Fibroblast of skin of abdomen (primary cell): ENCODE measurements at regions not wholly inside any gene's neighbourhood (a gene's known extent, or its start where the extent isn't known, plus 50 kb on each side); places are given as distances from the start of the nearest gene placed in this dataset.
"Not testable (repeated sequence)": the region's sequence is repeated elsewhere in the genome, so short reads cannot be mapped to it uniquely, and the experiment has no call there.

Experiments
- DNase-seq: peaks from one replicate; pipeline ENCODE4 v3.0.0-alpha.2; 2013

DNA sequence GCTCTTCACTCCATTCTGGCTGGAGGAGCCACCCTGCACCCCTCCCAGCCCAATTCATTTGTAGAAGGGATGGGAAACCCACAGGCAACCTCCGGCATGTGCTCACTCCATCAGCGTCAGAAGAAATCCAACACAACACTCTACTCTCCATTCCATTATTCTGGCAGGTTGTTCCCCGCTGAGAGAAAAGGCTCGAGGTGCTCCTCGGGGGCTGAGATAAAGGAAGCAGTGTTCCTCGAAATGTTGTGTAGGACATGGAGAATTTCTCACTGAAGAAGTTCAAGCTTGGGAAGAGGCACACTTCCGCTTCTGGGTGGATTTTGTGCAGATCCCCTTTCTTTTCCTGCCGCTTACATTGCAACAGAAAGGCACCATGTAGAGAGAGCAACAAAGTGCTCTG, 355.0 kb upstream of the CFAP20DC start:
- no peak for DNase-seq

DNA sequence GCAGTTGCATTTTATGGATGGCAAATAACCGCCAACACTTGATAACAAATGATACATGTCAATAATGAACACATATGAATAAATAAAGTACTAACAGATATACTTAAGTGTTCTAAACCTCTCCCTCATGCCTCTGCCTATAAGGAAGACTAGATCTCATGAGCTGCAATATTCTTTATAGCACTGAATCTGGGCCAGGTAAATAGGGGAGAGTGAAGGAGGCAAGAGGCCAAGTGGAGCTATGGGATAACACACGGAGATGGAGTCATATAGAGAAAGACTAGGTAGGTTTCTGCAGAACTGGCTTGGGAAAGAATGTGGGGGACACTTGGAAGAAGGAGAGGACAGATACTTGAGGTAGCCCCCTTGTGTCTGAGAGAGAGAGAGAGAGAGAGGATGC, 354.2 kb upstream of the CFAP20DC start:
- DNase-seq: no peak

DNA sequence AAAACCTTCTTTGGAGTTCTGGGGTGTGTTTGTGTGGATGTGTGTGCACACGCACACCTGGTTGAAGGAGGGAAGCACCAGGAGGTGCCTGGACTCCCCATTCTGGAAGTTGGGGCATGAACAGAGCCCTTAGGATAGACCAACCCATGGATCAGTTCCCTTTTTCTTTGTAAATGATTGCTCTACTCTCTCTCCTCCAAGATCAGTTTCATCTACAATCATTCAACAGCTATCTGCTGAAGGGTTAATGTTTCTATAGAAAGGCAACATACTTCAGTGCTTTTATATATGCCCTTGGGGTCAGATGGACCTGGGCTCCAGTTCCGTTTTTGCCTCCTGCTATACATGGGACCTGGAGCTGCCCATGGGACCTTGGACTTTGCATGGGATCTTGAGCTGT, 352.1 kb upstream of the CFAP20DC start:
- DNase-seq: no peak

DNA sequence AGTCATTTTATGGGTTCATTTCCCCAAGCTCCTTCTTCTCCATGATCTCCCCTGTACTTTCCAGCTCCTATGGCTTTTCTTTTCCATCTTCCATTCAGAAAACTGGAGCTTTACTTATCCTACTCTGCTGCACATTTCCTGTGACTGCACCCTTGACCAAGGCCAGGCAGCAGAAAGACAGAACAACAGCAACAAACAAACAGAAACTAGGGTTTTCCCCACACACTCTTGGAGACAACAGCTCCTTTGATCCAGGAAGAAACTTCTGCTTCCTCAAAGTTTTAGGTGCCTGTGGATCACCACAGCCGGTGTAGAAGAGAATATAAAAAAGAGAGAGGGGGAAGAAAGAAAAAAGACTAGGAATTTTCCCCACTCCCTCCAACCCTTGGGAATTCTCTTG, 342.3 kb upstream of the CFAP20DC start:
- no peak for DNase-seq

DNA sequence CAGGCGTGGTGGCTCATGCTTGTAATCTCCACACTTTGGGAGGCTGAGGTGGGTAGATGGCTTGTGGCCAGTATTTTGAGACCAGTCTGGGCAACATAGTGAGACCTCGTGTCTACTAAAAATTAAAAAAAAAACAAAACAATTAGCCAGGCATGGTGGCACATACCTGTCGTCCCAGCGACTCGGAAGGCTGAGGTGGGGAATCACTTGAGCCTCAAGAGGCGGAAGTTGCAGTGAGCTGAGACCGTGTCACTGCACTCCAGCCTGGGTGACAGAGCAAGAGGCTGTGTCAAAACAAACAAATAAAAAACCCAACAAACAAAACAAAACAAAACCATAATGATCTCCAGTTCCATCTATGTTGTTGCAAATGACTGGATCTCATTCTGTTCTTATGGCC, 341.3 kb upstream of the CFAP20DC start:
- no peak for DNase-seq

DNA sequence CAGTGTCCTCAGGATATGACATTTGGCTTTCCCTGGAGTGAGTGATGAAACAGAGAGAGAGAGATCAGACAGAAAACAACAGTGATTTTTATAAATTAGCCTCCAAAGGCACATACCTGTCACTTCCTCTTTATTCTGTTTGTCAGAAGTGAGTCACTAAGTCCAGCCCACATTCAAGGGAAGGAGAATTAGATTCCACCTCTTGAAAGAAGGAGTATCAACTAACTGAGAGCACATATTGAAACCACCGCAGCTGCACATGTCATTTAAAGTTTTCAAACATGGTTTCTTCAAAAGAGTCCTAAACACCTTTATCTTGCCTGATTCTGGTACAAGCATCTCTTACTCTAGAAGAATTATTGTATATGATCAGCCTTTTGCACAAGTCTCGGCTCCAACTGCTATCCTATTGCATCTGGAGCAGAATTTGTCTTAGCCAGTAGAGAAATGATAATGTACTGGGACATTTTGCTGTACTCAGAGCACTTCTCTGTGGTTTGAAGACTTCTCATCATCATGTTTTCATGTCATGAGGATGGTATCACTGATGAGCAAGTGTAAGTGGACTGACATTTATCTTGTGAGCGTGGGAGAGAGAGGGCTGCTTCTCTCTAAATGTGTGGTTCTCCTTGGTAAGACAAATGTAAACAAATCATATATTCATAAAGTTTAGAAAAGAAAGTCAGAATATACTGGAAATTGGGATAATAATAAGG, 338.9 kb upstream of the CFAP20DC start:
- DNase-seq: no peak

DNA sequence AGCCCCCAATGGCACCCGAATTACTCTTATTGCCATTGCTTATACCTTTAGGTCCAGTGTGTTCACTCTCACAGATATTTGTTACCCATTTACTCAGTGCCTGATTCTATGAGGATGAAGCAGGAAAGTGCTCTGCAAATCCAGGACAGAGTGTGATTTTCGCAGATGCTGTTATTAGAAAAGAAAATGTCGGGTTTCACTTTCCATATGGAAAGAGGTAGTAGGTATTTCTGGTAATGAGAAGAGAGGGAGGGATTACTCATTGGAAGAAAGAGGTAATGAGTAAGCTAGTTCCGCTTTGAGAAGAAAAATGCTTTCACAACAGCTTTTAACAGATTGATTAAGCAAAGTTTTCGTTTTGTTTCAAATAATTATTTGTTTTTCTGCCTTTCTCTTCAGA, 336.3 kb upstream of the CFAP20DC start:
- DNase-seq: no peak

DNA sequence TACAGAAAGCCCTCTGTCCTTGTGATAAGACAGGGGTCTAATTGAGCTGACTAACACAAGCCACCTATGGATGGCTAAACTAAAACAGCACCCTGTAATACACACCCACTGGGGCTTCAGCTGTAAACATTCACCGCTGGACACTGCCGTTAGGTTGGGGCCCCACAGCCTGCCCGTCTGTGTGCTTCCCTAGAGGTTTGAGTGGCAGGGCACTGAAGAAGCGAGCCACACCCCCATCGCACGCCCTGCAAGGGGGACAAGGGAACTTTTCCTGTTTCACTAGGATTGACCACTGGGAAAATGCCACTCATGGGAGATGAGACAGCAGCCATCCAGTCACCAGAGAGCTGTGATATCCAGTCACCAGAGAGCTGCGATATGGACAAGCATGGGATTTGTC, 335.7 kb upstream of the CFAP20DC start:
- no peak for DNase-seq

DNA sequence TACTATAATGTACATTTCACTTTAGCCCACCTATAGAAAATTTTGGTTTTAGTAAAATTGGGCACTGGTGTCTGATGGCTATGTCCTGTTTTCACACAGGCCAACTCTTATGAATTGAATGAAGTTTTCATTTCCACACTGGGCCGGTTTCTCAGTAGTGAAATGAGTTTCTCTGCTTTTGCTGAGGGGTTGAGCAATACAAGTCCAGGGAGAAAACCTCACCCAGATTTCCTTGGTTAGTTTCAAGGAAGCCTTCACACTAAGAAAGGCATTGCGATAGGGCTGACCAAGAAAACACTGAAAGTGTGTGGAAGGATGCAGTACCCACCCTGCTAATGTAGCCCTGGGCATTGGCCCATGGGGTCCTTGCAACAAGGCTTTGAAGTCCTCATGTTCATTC, 331.5 kb upstream of the CFAP20DC start:
- no peak for DNase-seq

DNA sequence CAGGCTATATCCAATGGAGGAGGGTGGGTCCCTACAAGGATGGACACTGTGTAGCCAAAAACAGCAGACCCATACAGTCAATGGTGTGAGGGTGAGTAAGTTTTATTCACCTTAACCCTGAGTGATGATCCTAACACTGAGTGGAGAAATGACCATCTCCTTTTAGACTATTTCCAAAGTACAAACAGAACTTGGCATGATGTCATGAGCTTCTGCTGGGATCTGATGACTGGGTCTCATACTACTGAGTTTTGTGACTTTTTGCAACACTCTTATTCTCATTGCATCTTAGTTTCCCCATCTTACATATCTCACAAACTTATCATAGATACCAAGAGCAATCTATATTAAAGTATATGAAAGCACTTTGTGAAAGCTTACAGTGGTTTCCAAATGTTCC, 330.3 kb upstream of the CFAP20DC start:
- no peak for DNase-seq

DNA sequence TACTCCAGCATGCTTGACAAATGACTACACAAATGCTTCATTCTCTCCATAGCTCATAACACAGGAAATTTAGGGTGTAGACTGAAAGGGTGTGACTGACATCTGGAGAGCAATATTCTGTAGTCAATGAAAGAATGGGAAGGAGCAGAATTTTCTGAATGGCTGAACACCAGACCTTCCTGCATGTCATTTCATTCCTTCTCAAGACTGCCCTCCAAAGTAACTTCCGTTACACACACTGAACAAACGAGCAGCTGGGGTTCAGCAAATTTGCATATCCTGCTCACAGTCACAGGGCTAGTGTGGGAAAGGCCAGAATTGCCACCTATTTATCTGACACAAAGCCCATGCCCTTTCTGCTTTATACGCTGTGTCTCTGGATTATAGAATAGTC, 325.0 kb upstream of the CFAP20DC start:
- DNase-seq: peak; percentile 4

DNA sequence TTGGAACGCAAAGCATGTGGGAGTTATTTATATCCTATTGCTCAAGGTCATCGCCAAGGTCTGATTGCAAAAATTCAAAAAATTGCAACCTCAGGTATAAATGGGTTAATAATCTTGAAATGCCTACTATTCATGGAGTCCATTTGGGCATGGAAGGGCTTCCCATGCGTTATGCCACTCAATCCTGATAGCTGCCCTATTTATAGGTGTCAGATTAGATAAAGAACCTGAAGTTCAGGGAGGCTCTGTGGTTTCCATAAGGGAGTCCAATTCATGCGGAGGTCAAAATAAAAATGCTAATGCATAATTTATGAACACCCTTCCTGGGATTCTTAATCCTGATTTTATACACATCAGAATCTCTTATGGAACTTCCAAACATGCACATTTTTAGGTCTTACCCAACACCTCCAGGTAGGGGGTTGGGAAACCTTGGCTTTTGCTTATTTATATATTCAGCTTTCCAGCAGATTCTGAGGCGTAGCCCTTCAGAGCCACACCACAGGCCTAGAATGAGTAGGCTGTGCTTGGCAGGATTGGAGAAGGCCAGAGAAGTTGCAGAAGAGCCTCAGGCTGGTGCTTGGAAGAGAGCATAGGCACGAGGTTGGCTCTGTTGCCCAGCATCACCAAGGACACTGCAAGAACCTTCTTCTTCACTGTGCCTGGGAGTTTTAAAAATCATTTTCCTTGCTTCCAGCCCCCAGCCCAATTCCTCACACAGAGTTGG, 324.4 kb upstream of the CFAP20DC start:
- DNase-seq: no peak

DNA sequence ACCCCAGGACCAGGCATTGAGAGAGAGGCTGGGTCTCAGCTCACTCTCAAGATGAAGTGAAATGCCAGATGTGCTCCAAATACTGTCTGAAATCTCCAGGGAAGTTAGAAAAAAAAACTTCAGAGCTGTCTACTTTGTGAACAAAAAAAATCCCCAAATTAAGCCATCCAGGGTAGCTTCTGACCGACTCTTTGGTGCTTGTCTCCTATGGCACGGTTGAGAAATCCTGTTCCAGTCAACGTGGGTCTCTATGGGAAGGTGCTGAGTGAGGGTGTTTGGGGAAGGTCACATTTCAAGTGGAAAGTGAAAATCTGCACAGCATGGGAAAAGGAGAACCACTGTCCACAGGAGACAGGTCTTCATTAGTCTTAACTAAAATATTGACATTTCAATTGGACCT, 322.5 kb upstream of the CFAP20DC start:
- DNase-seq: no peak

DNA sequence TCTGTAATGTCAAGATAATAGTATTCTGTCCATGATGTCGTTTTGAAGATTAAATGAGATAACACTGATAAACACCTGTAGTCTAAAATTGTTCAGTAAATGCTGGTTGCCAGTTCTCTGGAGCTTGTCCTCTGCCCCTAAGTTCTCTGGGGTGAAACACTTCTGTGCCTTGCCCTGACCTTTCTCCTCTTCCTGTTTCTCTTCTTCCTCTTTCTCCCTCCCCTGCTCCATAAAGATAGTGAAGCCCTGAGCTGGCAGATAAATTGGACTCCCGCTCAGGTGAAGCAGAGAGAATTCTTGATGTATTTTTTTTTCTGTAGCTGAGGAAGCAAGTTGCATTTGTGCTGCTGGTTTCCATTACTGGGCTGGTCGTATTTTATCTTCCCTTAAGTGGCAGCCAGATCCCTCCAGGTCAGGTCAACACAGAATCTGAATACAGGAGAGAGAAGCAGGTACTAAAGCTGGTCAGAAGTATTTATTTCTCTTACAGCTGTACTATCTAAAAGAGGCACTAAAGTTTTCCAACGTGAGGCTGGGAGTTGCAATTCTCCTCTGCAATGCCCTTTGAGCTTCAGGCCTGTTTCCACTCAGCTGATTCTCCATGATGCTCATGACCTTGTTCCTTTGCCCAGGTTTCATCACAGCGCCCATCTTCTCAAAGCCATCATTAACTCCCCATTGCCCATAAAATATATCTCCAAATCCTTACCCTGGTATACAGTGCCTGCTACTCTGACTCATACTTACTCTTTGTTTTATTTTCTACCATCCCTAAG, 319.3 kb upstream of the CFAP20DC start:
- no peak for DNase-seq

DNA sequence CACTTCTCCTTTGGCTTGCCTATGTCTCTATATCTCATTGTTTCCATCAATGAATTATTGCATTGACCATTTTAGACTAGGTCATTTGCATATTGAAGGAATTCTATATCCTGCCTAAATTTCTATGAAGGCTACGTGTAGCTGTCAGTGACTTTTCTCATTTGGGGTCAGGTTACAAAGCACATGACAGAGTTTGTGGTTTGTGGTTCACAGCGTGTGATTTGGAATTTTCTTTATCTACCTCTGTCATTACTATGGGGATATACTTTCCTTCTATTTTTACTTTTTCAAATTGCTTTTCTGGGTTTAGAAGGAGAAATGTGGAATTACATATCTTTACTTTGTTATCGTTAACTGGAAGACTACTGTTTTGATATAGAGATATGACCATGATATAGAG, 317.3 kb upstream of the CFAP20DC start:
- DNase-seq: peak; percentile 62

DNA sequence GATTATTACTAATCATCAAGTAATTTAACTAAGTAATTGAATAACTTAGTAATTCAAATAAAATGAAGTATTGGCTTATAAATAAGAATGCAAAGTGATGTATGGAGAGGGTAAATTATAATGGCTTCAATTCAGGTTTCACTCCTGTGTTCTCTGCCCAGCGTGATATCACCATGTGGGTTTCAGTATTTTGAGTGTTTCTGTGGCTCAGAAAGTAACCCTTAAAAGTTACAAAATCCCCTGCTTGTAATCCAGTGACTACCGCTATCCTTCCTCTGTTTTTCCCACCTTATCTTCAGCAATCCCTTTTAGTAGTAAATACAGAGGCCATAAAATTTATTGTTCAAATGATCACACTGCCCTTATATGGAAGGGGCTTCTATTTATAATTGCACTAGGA, 316.4 kb upstream of the CFAP20DC start:
- DNase-seq: no peak

DNA sequence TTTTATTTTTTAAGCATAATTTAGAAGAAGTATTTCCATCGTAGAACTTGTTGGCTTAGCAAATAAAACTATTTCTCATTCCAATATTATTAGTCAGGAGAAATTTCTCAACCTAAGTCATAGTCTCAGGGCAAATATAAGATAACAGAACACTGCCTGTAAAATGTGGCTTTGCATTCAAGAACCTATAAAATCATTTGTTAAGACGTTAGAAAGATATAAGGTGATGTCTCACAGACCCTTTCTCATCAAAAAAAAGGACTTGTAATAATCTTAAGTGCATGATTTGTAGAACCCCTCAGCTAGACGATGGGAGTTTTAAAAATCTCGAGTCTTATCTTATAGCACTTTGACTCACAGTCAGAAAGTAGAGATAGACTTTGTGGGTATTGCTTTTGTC, 314.7 kb upstream of the CFAP20DC start:
- DNase-seq: peak; percentile 21

DNA sequence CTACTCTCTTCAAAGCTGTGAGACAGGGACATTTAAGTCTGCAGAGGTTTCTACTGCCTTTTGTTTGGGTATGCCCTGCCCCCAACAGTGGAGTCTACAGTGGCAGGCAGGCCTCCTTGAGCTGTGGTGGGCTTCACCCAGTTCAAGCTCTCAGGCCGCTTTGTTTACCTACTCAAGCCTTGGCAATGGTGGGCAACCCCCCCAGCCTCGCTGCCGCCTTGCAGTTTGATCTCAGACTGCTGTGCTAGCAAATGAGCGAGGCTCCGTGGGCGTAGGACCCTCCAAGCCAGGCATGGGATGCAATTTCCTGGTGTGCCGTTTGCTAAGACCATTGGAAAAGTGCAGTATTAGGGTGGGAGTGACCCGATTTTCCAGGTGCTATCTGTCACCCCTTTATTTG, 310.5 kb upstream of the CFAP20DC start:
- not testable (repeated sequence) for DNase-seq

DNA sequence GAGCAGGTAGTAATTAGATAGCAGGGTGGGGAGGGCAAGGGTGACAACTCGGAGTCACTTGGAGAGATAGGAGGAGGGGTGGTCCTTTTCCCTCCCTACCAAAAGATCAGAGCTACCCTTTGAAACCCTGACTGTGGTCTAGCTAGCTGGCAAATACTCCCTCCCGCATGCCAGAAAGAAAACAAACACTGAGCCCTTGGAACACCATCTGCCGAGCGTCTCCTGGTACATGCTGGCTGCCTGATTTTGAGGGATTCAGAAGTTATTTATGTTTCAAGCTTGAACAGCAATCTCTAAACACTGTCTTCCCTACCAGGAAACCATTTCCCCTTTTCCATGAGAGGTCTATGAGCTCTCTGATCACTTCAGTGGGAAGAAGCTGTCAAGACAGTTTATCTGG, 291.6 kb upstream of the CFAP20DC start:
- DNase-seq: no peak

DNA sequence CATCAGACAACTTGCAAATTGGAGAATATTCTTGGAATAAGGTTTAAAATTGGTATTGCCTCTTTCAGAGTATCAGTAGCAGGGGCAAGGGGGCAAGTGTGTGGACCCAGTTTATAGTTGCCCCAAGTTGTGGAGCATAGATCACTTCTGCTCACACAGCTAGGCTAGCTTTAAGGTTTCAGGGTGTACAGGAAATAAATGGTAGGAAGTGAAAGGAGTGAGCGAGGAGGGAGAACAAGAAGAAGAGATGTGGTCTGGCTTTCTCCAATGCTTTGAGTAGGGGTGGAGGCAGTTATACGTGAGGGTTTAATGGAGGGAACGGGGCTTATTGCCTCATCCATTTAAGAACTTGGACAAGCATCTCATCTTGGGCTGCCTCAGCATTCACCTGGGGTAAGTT, 290.0 kb upstream of the CFAP20DC start:
- DNase-seq: no peak

DNA sequence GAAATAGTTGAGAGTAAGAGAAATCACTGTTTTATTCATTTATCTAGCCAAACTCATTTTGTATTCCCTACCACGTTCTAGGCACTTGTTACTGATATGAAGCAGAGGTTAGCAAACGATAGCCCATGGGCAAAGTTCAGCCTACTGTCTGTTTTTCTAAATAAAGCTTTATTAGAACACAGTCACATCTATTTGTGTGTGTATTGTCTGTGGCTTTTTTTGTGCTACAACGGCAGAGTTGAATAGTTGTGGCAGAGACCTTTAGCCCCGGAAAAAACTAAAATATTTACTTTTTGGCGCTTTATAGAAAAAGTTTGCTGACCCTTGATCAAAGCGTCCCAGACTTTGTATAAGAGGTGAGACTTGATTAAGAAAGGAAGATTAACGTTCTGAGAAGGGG, 289.1 kb upstream of the CFAP20DC start:
- DNase-seq: no peak

DNA sequence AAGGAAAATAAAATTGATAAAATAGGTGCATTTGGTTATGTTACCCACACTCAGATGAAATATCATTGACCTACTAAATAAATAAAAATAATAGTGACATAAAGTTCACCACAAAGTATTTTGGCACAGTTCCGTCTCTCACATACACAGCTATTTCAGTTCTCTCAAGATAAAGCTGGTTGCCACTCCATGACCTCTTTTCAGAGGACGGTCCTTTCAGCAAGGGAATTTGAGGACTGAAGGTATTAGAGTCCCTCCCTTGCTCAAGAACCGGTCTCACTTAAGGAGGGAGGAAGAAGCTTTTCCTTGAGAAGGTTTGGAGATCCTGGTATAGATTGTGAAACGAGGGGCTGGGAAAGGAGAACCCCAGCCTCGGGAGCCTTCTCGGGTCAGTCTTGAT, 285.5 kb upstream of the CFAP20DC start:
- no peak for DNase-seq

DNA sequence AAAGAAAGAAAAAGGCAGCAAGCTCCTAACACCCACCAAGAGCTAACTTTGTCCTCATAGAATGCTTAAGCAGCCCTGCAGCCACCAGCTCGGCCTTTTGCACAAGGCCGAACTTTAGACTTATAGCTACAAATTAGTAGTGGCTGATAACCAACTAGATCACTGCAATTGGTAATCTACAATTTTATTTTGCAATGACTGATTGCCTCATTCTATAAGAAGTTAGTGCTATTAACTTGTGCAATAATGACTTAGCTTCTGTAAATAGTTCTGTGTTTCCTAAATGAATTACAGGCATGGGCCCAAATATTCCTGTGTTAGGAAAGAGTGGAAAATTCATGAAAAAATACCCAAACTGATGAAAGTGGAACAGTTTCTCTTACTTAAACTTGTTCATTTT, 284.8 kb upstream of the CFAP20DC start:
- peak; percentile 58 for DNase-seq

DNA sequence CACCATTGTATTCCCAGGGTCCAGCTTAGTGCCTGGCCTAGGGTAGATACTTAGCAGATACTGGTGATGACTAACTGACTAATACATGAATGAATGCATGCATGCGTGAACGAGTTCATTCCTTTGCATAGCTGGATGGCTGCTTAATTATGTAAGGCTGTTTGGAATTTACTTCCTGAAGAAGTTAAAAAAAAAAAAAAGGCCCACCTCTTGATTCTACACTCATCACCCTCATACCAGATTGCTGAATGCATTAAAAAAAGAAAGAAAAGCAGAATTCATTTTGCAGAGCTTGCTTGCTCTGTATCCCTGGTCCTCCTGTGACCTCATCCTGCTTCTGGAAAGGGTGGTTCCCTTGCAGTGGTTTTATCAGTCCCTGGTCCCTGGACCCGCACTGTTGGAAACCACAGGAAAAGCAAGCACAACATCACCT, 277.6 kb upstream of the CFAP20DC start:
- DNase-seq: peak; percentile 95
